H9 (cell line): ENCODE measurements at regions not wholly inside any gene's neighbourhood (a gene's known extent, or its start where the extent isn't known, plus 50 kb on each side); places are given as distances from the start of the nearest gene placed in this dataset.

Experiments used
- DNase-seq: peaks from one replicate; pipeline ENCODE4 v3.0.0-alpha.2; 2017
- H2AFZ ChIP-seq: one replicate; pipeline ENCODE4 v1.6.1; 2013; ENCODE audit warnings: mild to moderate bottlenecking, low read length, control low read depth, moderate library complexity
- H2AK5ac ChIP-seq: 2 replicates; pipeline ENCODE4 v1.6.1; 2013; ENCODE audit warnings: low read length, control low read depth, mixed read lengths; ENCODE audit not compliant: insufficient read length
- H2BK120ac ChIP-seq: one replicate; pipeline ENCODE4 v1.6.1; 2013; ENCODE audit warnings: low read depth, mild to moderate bottlenecking, low read length, control low read depth, inconsistent platforms; ENCODE audit not compliant: poor library complexity, severe bottlenecking
- H2BK12ac ChIP-seq: 2 replicates; pipeline ENCODE4 v1.6.1; 2013; ENCODE audit warnings: low read length, control low read depth, mixed read lengths, low read depth; ENCODE audit not compliant: insufficient read length
- H2BK15ac ChIP-seq: 2 replicates; pipeline ENCODE4 v1.6.1; 2013; ENCODE audit warnings: low read depth, low read length, control low read depth
- H2BK20ac ChIP-seq: one replicate; pipeline ENCODE4 v1.6.1; 2013; ENCODE audit warnings: low read depth, mild to moderate bottlenecking, low read length, control low read depth, inconsistent platforms; ENCODE audit not compliant: poor library complexity, severe bottlenecking
- H2BK5ac ChIP-seq: 2 replicates; pipeline ENCODE4 v1.6.1; 2013; ENCODE audit warnings: low read length, control low read depth, mixed read lengths; ENCODE audit not compliant: insufficient read length
- H3K14ac ChIP-seq: 2 replicates; pipeline ENCODE4 v1.6.1; 2013; ENCODE audit warnings: low read length, control low read depth; ENCODE audit not compliant: insufficient read depth
- H3K18ac ChIP-seq: 2 replicates; pipeline ENCODE4 v1.6.1; 2013; ENCODE audit warnings: low read depth, mild to moderate bottlenecking, mixed read lengths, low read length, control low read depth; ENCODE audit not compliant: insufficient read length
- H3K23ac ChIP-seq: 2 replicates; pipeline ENCODE4 v1.6.1; 2013; ENCODE audit warnings: low read length, control low read depth, mixed read lengths, low read depth; ENCODE audit not compliant: insufficient read length
- H3K23me2 ChIP-seq: 2 replicates; pipeline ENCODE4 v1.6.1; 2013; ENCODE audit warnings: low read depth, mild to moderate bottlenecking, mixed read lengths, low read length, control low read depth; ENCODE audit not compliant: insufficient read length, poor library complexity, severe bottlenecking
- H3K27ac ChIP-seq: 2 replicates; pipeline ENCODE4 v1.5.1; 2013; ENCODE audit warnings: low read length, control low read depth, mixed read lengths, low read depth; ENCODE audit not compliant: insufficient read length
- H3K27me3 ChIP-seq: 2 replicates; pipeline ENCODE4 v1.6.1; 2013; ENCODE audit warnings: low read length, control low read depth, inconsistent platforms; ENCODE audit not compliant: insufficient read depth
- H3K4ac ChIP-seq: 2 replicates; pipeline ENCODE4 v1.6.1; 2013; ENCODE audit warnings: low read depth, mild to moderate bottlenecking, control low read depth, inconsistent platforms, low read length, moderate library complexity
- H3K4me1 ChIP-seq: 2 replicates; pipeline ENCODE4 v1.6.1; 2013; ENCODE audit warnings: low read length, control low read depth, inconsistent platforms; ENCODE audit not compliant: insufficient read depth
- H3K4me2 ChIP-seq: 2 replicates; pipeline ENCODE4 v1.6.1; 2013; ENCODE audit warnings: low read length, control low read depth, mixed read lengths; ENCODE audit not compliant: insufficient read length, insufficient read depth
- H3K56ac ChIP-seq: 2 replicates; pipeline ENCODE4 v1.6.1; 2013; ENCODE audit warnings: low read depth, mild to moderate bottlenecking, mixed read lengths, low read length, control low read depth; ENCODE audit not compliant: insufficient read length
- H3K79me1 ChIP-seq: 2 replicates; pipeline ENCODE4 v1.6.1; 2013; ENCODE audit warnings: low read depth, mild to moderate bottlenecking, moderate library complexity, low read length, control low read depth, inconsistent platforms; ENCODE audit not compliant: insufficient read depth, poor library complexity, severe bottlenecking
- H3K79me2 ChIP-seq: 2 replicates; pipeline ENCODE4 v1.6.1; 2013; ENCODE audit warnings: low read length, control low read depth, inconsistent platforms; ENCODE audit not compliant: insufficient read depth
- H3K9ac ChIP-seq: 2 replicates; pipeline ENCODE4 v1.6.1; 2013; ENCODE audit warnings: low read length, control low read depth, mixed read lengths; ENCODE audit not compliant: insufficient read length; ENCODE audit errors: extremely low read depth
- H3K9me3 ChIP-seq: one replicate; pipeline ENCODE4 v1.6.1; 2013; ENCODE audit warnings: low read depth, low read length, inconsistent platforms; ENCODE audit not compliant: control insufficient read depth
- H3T11ph ChIP-seq: one replicate; pipeline ENCODE4 v1.6.1; 2013; ENCODE audit warnings: mild to moderate bottlenecking, low read length, control low read depth, inconsistent platforms
- H4K20me1 ChIP-seq: one replicate; pipeline ENCODE4 v1.6.1; 2013; ENCODE audit not compliant: control insufficient read depth, insufficient read length, insufficient read depth
- H4K5ac ChIP-seq: 2 replicates; pipeline ENCODE4 v1.6.1; 2013; ENCODE audit warnings: low read depth, mild to moderate bottlenecking, mixed read lengths, low read length, control low read depth; ENCODE audit not compliant: insufficient read length
- H4K8ac ChIP-seq: replicated peaks from 2 replicates; pipeline ENCODE4 v1.6.1; 2013; ENCODE audit warnings: low read length, control low read depth, mixed read lengths, low read depth; ENCODE audit not compliant: insufficient read length
- H4K91ac ChIP-seq: 2 replicates; pipeline ENCODE4 v1.6.1; 2013; ENCODE audit warnings: low read depth, mild to moderate bottlenecking, moderate library complexity, mixed read lengths, low read length, control low read depth; ENCODE audit not compliant: insufficient read length
- H3K27ac Mint-ChIP-seq, 3 experiments: 2 replicates in 2 of 3; 3 replicates in 1 of 3; pipeline ENCODE4 v1.8.0; 2020 to 2021; ENCODE audit warnings: mixed read lengths in 3 of 3, mild to moderate bottlenecking in 1 of 3, moderate library complexity in 1 of 3
- H3K27me3 Mint-ChIP-seq: 2 replicates; pipeline ENCODE4 v1.8.0; 2021; ENCODE audit warnings: low read depth, mild to moderate bottlenecking, moderate library complexity, mixed read lengths
- H3K36me3 Mint-ChIP-seq, 3 experiments: 2 replicates in 2 of 3; 3 replicates in 1 of 3; pipeline ENCODE4 v1.8.0; 2020 to 2021; ENCODE audit warnings: low read depth in 3 of 3, mixed read lengths in 3 of 3; ENCODE audit not compliant: insufficient read depth in 1 of 3
- H3K4me1 Mint-ChIP-seq, 2 experiments: 2 replicates each; pipeline ENCODE4 v1.8.0; 2020; ENCODE audit warnings: mixed read lengths in 2 of 2
- H3K4me3 Mint-ChIP-seq, 2 experiments: 2 replicates in 1 of 2; 3 replicates in 1 of 2; pipeline ENCODE4 v1.8.0; 2020 to 2021; ENCODE audit warnings: mild to moderate bottlenecking in 2 of 2, mixed read lengths in 2 of 2, moderate library complexity in 1 of 2
- H3K9me3 Mint-ChIP-seq, 2 experiments: 2 replicates in 1 of 2; 3 replicates in 1 of 2; pipeline ENCODE4 v1.8.0; 2020; ENCODE audit warnings: mild to moderate bottlenecking in 2 of 2, mixed read lengths in 2 of 2, moderate library complexity in 1 of 2
- WGBS: extraction: QIAGEN DNeasy Blood & Tissue Kit; methylation state at CpG from one replicate; pipeline ENCODE4 v1.1.7; 2013; ENCODE audit warnings: missing lambda C conversion rate, low lambda C conversion rate, mixed read lengths; ENCODE audit not compliant: insufficient read length; ENCODE audit errors: extremely low coverage; 5-methylcytosine and 5-hydroxymethylcytosine counted together
- TF ChIP-seq, protein P1 (sequence below): fragments of 200-600 bp; sonication (generic); conservative IDR thresholded peaks from 3 replicates; pipeline ENCODE4 v1.8.0; 2021; ENCODE audit warnings: antibody characterized with exemption, mild to moderate bottlenecking

DNA sequence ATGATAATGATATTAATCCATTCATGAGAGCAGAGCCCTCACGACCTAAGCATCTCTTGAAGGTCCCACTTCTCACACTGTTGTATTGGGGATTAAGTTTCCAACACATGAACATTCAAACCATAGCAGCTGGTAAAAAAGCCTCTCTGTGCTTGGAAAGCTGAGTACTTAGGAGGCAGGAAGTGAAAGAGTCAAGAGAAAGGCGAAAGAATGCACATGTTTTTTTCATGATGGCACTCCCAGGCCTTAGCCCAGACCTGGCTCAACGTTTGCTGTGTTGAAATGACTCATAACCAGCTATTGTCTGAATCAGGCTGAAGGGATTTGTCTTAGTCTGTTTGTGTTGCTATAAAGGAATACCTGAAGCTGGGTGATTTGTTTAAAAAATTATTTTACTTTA, 84.4 kb upstream of the RGMA start:
- Histone ChIP-seq H3K4me2 (no peak overlapping the region), H3K4me1 (no peaks in the 10 kb centered on the region), H2BK15ac (no peak overlapping the region), H3K23ac (no peak overlapping the region), H3K4ac (no peak overlapping the region), H2BK5ac (no peak overlapping the region), H2AFZ (no peak overlapping the region), H4K8ac (no peak overlapping the region), H4K20me1 (no peaks in the 10 kb centered on the region), H2BK12ac (no peak overlapping the region), H3K14ac (no peak overlapping the region), H3K27ac (no peak overlapping the region), H3K9ac (no peak overlapping the region), H3T11ph (no peak overlapping the region), H3K56ac (no peak overlapping the region), H4K5ac (no peak overlapping the region), H3K79me1 (no peaks in the 10 kb centered on the region), H2AK5ac (no peak overlapping the region), H2BK120ac (no peak overlapping the region), H4K91ac (no peak overlapping the region), H3K27me3 (no peaks in the 10 kb centered on the region), H3K79me2 (no peaks in the 10 kb centered on the region), H2BK20ac (no peak overlapping the region), H3K23me2 (no peaks in the 10 kb centered on the region), H3K9me3 (no peaks in the 10 kb centered on the region), H3K18ac (no peak overlapping the region)
- H3K9me3 Mint-ChIP-seq = peaks cover 9 to 14% of the 10 kb centered on the region in 2 experiments; a peak in 4 of 5 replicates
- peaks cover 2 to 12% (median 5%) of the 10 kb centered on the region in 3 experiments; a peak in 5 of 7 replicates for H3K36me3 Mint-ChIP-seq
- no peak for DNase-seq
- H3K4me3 Mint-ChIP-seq = no peak overlapping the region
- TF ChIP-seq, protein P1, sequence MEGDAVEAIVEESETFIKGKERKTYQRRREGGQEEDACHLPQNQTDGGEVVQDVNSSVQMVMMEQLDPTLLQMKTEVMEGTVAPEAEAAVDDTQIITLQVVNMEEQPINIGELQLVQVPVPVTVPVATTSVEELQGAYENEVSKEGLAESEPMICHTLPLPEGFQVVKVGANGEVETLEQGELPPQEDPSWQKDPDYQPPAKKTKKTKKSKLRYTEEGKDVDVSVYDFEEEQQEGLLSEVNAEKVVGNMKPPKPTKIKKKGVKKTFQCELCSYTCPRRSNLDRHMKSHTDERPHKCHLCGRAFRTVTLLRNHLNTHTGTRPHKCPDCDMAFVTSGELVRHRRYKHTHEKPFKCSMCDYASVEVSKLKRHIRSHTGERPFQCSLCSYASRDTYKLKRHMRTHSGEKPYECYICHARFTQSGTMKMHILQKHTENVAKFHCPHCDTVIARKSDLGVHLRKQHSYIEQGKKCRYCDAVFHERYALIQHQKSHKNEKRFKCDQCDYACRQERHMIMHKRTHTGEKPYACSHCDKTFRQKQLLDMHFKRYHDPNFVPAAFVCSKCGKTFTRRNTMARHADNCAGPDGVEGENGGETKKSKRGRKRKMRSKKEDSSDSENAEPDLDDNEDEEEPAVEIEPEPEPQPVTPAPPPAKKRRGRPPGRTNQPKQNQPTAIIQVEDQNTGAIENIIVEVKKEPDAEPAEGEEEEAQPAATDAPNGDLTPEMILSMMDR = no peak
- H3K27me3 Mint-ChIP-seq = peaks cover 27% of the 10 kb centered on the region
- peaks cover 0 to 2% of the 10 kb centered on the region in 2 experiments; a peak in 1 of 4 replicates for H3K4me1 Mint-ChIP-seq
- no CpG with 5 or more reads among the region's 3 CpGs for WGBS
- H3K27ac Mint-ChIP-seq = no peak overlapping the region
